ENCODE measurements at regions not wholly inside any gene's neighbourhood (a gene's known extent, or its start where the extent isn't known, plus 50 kb on each side); places are given as distances from the start of the nearest gene placed in this dataset.

DNA sequence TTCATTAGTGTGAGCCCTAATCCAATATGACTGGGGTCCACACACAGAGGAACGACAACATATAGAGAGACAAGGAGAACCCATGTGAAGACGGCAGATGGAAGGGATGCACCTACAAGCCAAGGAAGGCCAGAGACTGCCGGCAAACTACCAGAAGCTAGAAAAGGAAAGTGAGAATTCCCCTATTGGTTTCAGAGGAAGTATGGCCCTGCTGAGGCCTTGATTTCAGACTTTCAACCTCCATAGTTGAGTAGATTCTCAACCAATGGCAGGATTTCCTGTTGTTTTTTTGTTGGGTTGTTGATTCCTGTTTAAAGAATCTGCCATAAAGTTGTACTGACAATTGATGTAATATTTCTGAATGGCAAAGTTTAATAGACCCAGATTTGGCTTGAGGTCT is 241.5 kb downstream of the SATB2 start:
- TF ChIP-seq, protein P1, sequence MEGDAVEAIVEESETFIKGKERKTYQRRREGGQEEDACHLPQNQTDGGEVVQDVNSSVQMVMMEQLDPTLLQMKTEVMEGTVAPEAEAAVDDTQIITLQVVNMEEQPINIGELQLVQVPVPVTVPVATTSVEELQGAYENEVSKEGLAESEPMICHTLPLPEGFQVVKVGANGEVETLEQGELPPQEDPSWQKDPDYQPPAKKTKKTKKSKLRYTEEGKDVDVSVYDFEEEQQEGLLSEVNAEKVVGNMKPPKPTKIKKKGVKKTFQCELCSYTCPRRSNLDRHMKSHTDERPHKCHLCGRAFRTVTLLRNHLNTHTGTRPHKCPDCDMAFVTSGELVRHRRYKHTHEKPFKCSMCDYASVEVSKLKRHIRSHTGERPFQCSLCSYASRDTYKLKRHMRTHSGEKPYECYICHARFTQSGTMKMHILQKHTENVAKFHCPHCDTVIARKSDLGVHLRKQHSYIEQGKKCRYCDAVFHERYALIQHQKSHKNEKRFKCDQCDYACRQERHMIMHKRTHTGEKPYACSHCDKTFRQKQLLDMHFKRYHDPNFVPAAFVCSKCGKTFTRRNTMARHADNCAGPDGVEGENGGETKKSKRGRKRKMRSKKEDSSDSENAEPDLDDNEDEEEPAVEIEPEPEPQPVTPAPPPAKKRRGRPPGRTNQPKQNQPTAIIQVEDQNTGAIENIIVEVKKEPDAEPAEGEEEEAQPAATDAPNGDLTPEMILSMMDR (IDR thresholded peaks at IDR 0.05): no peak
- Mint-ChIP-seq H3K27ac (no peak overlapping the region), H3K36me3 (ENCODE audit: low read depth) (no peaks in the 10 kb centered on the region), H3K27me3 (no peaks in the 10 kb centered on the region), H3K9me3 (peaks cover 4% of the 10 kb centered on the region), H3K4me3 (no peak overlapping the region), H3K4me1 (ENCODE audit: low read depth) (no peaks in the 10 kb centered on the region)
- DNase-seq (no peak), ATAC-seq (no peak)
- ChIA-PET CTCF (no interaction called here), POLR2A (no interaction called here)
- intact Hi-C loops (cut with micrococcal nuclease): no loop called here

DNA sequence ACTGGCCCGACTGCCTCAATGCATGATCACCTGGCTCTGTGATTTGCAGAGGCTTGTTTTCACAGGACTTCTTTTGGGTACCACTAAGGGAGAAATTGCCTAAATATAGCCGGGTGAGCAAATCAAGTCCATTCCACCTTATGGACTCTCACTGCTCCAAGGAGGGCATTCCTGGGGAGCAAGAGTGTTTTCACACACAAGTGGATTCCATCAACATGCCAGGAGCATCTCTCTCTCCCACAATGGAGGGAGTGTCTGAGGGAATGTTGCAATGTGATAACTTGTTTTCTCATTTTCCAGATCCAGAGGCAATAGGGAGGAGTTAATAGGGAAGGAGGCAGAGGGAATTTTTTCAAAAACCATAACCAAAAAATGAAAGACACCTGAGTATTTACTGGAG is 250.7 kb downstream of the SATB2 start:
- Mint-ChIP-seq H3K9me3 (peaks cover 6% of the 10 kb centered on the region), H3K27me3 (no peaks in the 10 kb centered on the region), H3K27ac (no peak overlapping the region), H3K4me1 (ENCODE audit: low read depth) (no peaks in the 10 kb centered on the region), H3K36me3 (ENCODE audit: low read depth) (no peaks in the 10 kb centered on the region), H3K4me3 (no peak overlapping the region)
- DNase-seq (no peak), ATAC-seq (no peak)
- TF ChIP-seq, protein P1 (IDR thresholded peaks at IDR 0.05): no peak
- ChIA-PET POLR2A (no interaction called here), CTCF (no interaction called here)
- intact Hi-C loops (cut with micrococcal nuclease): no loop called here

DNA sequence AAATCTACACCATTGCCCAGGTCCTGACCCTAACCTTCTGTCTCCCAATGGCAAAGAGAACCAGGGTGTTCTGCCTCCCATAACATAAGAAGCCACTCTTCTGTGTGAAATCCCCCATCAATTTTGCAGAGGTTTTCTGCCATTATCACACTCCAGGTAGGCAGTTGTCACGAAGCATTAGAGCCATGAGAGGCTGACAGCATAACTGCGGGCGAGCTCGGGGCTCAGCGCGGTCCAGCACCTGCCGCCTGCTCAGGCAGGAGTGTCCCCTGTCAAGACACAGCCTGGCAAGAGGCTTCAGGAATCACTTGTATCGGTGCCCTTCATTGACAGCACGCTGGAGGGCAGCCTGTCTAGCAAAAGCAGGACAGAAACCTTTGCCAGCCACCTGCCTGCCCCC is 251.2 kb downstream of the SATB2 start:
- DNase-seq (no peak), ATAC-seq (no peak)
- Mint-ChIP-seq H3K27ac (no peak overlapping the region), H3K4me3 (no peak overlapping the region), H3K27me3 (no peaks in the 10 kb centered on the region), H3K9me3 (peaks cover 3% of the 10 kb centered on the region), H3K36me3 (ENCODE audit: low read depth) (no peaks in the 10 kb centered on the region), H3K4me1 (ENCODE audit: low read depth) (no peaks in the 10 kb centered on the region)
- ChIA-PET POLR2A (no interaction called here), CTCF (no interaction called here)
- TF ChIP-seq, protein P1 (IDR thresholded peaks at IDR 0.05): no peak
- intact Hi-C loops (cut with micrococcal nuclease): no loop called here

DNA sequence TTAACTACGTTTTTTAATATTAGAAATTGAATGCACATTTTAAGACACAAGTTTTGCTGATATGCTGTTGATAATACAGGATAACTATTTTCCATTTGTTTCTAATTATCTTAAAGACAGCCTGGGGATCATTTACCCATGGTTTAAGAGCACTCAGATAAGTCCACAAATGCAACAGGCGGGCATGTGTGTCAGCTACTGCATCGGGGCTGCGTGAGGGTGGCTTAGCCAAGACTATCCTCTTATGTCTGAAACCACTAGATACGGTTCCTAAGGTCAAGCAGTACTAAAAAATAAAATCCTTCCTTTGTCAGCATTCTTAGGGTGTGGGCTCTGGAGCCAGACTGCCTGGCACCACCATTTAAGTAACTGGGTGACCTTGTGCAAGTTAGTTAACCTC is 254.8 kb downstream of the SATB2 start:
- no peaks in the 10 kb centered on the region for H3K36me3 Mint-ChIP-seq (ENCODE audit: low read depth)
- ATAC-seq: no peak
- H3K9me3 Mint-ChIP-seq: peaks cover 1% of the 10 kb centered on the region
- intact Hi-C loops (cut with micrococcal nuclease): no loop called here
- TF ChIP-seq, protein P1 (IDR thresholded peaks at IDR 0.05): no peak
- DNase-seq: no peak
- ChIA-PET CTCF (no interaction called here), POLR2A (no interaction called here)
- H3K27ac Mint-ChIP-seq: no peak overlapping the region
- no peaks in the 10 kb centered on the region for H3K4me1 Mint-ChIP-seq (ENCODE audit: low read depth)
- no peak overlapping the region for H3K4me3 Mint-ChIP-seq
- H3K27me3 Mint-ChIP-seq: no peaks in the 10 kb centered on the region

DNA sequence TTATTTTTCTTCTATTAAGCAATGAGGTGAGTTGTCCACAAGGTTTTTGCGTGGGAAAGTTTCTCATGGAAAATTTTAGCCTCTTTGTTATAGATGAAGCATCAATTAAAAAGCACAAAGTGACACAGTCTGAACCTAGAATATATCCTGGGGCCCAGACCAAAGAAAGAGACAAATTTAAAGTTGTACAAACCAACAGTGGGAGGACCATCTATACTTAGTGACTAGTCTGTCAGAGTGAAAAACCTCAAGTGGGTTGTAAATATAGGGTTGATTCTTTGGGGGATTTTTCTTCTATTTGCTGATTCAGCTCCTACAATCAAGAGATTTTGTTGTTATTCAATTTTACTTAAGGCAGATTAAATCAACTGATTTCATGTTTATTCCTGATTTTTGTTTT is 256.2 kb downstream of the SATB2 start:
- DNase-seq (no peak), ATAC-seq (no peak)
- Mint-ChIP-seq H3K4me3 (no peak overlapping the region), H3K27me3 (no peaks in the 10 kb centered on the region), H3K27ac (no peak overlapping the region), H3K4me1 (ENCODE audit: low read depth) (no peaks in the 10 kb centered on the region), H3K9me3 (peaks cover 1% of the 10 kb centered on the region), H3K36me3 (ENCODE audit: low read depth) (no peaks in the 10 kb centered on the region)
- CTCF ChIA-PET: no interaction called here
- intact Hi-C loops (cut with micrococcal nuclease): no loop called here
- TF ChIP-seq, protein P1 (IDR thresholded peaks at IDR 0.05): no peak
- POLR2A ChIA-PET: no interaction called here

Data from activated CD8-positive, alpha-beta T cell treated with anti-CD3 and anti-CD28 coated beads for 36 hours (primary cell).